Ascending aorta (tissue), 2 donors: ENCODE measurements at regions not wholly inside any gene's neighbourhood (a gene's known extent, or its start where the extent isn't known, plus 50 kb on each side); places are given as distances from the start of the nearest gene placed in this dataset.

Source experiments
- DNase-seq, 2 donors: peaks; one replicate each; pipeline ENCODE4 v3.0.0-alpha.2; 2019; ENCODE audit warnings: low spot score in 2 of 2
- H3K27ac ChIP-seq, 2 donors: fragments of 200-600 bp; sonication (generic); one replicate each; pipeline ENCODE4 v1.5.1; 2016 to 2017; ENCODE audit warnings: mild to moderate bottlenecking in 1 of 2
- H3K27me3 ChIP-seq: fragments of 200-600 bp; sonication (generic); one replicate; pipeline ENCODE4 v1.5.1; 2017
- H3K36me3 ChIP-seq, 2 donors: fragments of 200-600 bp; sonication (generic); one replicate each; pipeline ENCODE4 v1.5.1; 2016
- H3K4me1 ChIP-seq, 2 donors: fragments of 200-600 bp; sonication (generic); one replicate each; pipeline ENCODE4 v1.5.1; 2016 to 2017; ENCODE audit warnings: mild to moderate bottlenecking in 1 of 2
- H3K4me3 ChIP-seq, 2 donors: fragments of 200-600 bp; sonication (generic); one replicate each; pipeline ENCODE4 v1.5.1; 2016 to 2017; ENCODE audit warnings: mild to moderate bottlenecking in 1 of 2
- H3K9me3 ChIP-seq, 2 donors: fragments of 200-600 bp; sonication (generic); one replicate each; pipeline ENCODE4 v1.5.1; 2016
- intact Hi-C: fragments of 100-400 bp; cut with DNase I; formaldehyde crosslinking; loops from one replicate; pipeline ENCODE4 v1.15.1; 2023
- TF ChIP-seq, protein P1 (sequence below), 3 experiments: fragments of 200-600 bp in 2 of 3; fragments of 450-650 bp in 1 of 3; sonication (generic) in 2 of 3; IDR thresholded peaks; one replicate each; pipeline ENCODE4 v1.5.1; 2016 to 2019; ENCODE audit warnings: antibody characterized with exemption in 3 of 3, mild to moderate bottlenecking in 1 of 3, moderate library complexity in 1 of 3

DNA sequence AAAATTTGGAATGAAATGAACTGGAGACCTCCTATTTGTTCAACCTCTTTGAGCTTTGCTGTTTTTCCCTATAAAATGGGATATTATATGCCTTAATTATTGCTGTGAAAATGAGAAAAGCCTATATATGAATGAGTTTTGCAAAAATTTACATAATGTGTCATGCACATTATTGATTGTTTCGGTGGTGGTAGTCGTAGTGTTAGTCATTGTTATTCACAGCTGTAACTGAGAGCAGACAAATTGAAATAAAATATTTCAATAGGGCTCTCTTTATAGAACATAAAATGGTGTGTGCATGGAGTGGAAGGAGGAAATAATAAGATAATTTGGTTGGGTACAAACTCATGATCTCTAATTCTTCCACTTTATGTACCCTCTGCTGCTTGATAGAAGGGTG is 153.7 kb upstream of the GADL1 start:
- Histone ChIP-seq H3K4me3 (no peak overlapping the region), H3K36me3 (no peaks in the 10 kb centered on the region), H3K27ac (no peak overlapping the region), H3K9me3 (peaks cover 0 to 3% of the 10 kb centered on the region in 2 donors), H3K4me1 (no peaks in the 10 kb centered on the region), H3K27me3 (no peaks in the 10 kb centered on the region)
- TF ChIP-seq, protein P1, sequence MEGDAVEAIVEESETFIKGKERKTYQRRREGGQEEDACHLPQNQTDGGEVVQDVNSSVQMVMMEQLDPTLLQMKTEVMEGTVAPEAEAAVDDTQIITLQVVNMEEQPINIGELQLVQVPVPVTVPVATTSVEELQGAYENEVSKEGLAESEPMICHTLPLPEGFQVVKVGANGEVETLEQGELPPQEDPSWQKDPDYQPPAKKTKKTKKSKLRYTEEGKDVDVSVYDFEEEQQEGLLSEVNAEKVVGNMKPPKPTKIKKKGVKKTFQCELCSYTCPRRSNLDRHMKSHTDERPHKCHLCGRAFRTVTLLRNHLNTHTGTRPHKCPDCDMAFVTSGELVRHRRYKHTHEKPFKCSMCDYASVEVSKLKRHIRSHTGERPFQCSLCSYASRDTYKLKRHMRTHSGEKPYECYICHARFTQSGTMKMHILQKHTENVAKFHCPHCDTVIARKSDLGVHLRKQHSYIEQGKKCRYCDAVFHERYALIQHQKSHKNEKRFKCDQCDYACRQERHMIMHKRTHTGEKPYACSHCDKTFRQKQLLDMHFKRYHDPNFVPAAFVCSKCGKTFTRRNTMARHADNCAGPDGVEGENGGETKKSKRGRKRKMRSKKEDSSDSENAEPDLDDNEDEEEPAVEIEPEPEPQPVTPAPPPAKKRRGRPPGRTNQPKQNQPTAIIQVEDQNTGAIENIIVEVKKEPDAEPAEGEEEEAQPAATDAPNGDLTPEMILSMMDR (IDR thresholded peaks at IDR 0.05): no peak
- DNase-seq: no peak
- intact Hi-C loops: no loop called here

- TF ChIP-seq, protein P1 (IDR thresholded peaks at IDR 0.05): no peak
- Histone ChIP-seq H3K36me3 (no peaks in the 10 kb centered on the region), H3K9me3 (peaks cover 0 to 3% of the 10 kb centered on the region in 2 donors), H3K27ac (no peak overlapping the region), H3K4me1 (no peaks in the 10 kb centered on the region), H3K27me3 (no peaks in the 10 kb centered on the region), H3K4me3 (no peak overlapping the region)
- no peak for DNase-seq
- intact Hi-C loops: no loop called here
Measured at GRCh38 chr3:31050296-31050695, 155.8 kb upstream of the GADL1 start.

DNA sequence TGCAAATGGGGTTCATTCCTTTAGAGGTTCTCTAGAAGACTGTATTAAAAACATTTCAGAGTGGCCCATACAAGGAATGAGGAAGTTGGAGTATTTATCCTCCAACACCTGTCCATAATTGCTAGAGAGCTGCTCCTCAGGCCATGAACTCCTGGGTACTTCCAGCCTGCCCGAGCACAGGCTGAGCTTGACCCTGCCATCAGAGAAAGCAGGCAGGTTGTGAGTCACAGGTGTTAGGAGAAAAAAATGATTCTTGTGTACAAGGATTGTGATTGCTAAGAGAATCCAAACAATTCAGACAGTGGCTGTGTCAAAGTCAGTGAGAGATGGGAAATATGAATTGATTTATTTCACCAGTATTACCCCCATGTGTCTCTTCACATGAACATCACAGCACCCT is 156.8 kb upstream of the GADL1 start:
- Histone ChIP-seq H3K36me3 (no peaks in the 10 kb centered on the region), H3K4me3 (no peak overlapping the region), H3K27me3 (no peaks in the 10 kb centered on the region), H3K4me1 (no peaks in the 10 kb centered on the region), H3K9me3 (peaks cover 0 to 6% of the 10 kb centered on the region in 2 donors), H3K27ac (no peak overlapping the region)
- TF ChIP-seq, protein P1 (IDR thresholded peaks at IDR 0.05): no peak
- no peak for DNase-seq
- intact Hi-C loops: no loop called here

GRCh38 chr3:31053299-31053698 is 158.8 kb upstream of the GADL1 start:
- Histone ChIP-seq H3K27ac (no peak overlapping the region), H3K9me3 (peaks cover 0 to 7% of the 10 kb centered on the region in 2 donors), H3K4me3 (no peak overlapping the region), H3K36me3 (no peaks in the 10 kb centered on the region), H3K4me1 (no peaks in the 10 kb centered on the region), H3K27me3 (no peaks in the 10 kb centered on the region)
- no peak for DNase-seq
- TF ChIP-seq, protein P1 (IDR thresholded peaks at IDR 0.05): no peak
- intact Hi-C loops: no loop called here

GRCh38 chr3:31054032-31054431 is 159.6 kb upstream of the GADL1 start:
- H3K4me1 ChIP-seq: no peaks in the 10 kb centered on the region
- H3K4me3 ChIP-seq: no peak overlapping the region
- no peak overlapping the region for H3K27ac ChIP-seq
- DNase-seq: no peak
- intact Hi-C loops: no loop called here
- H3K27me3 ChIP-seq: no peaks in the 10 kb centered on the region
- H3K36me3 ChIP-seq: no peaks in the 10 kb centered on the region
- TF ChIP-seq, protein P1 (IDR thresholded peaks at IDR 0.05): no peak
- H3K9me3 ChIP-seq: peaks cover 0 to 14% of the 10 kb centered on the region in 2 donors

DNA sequence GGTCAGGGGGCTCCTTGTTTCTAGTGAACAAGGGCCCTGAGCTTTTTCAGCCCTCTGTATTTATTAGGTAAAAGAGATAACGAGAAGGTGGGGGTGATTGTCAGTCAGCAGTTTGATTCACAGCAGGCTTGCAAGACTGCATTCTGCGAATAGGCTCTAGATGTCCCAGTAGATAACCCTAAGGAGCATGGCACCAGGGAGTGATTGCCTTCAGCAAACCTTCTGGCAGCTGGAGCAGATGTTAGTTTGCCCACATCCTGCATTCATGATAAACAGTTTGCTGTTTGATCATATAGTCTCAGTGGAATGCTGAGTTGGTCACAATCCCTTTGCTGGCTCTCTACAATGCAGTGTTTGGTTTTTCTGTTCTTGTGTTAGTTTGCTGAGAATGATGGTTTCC is 161.3 kb upstream of the GADL1 start:
- H3K36me3 ChIP-seq: no peaks in the 10 kb centered on the region
- TF ChIP-seq, protein P1 (IDR thresholded peaks at IDR 0.05): no peak

More for the DNA sequence above, 161.3 kb upstream of the GADL1 start:
- no peak for DNase-seq
- H3K27ac ChIP-seq: no peak overlapping the region
- peaks cover 0 to 22% of the 10 kb centered on the region in 2 donors for H3K9me3 ChIP-seq
- H3K27me3 ChIP-seq: no peaks in the 10 kb centered on the region
- intact Hi-C loops: no loop called here
- no peak overlapping the region for H3K4me3 ChIP-seq
- no peaks in the 10 kb centered on the region for H3K4me1 ChIP-seq
